ENCODE measurements at regions not wholly inside any gene's neighbourhood (a gene's known extent, or its start where the extent isn't known, plus 50 kb on each side); places are given as distances from the start of the nearest gene placed in this dataset.

- ChIA-PET POLR2A (no interaction called here), CTCF (ENCODE audit: low intra/inter-chr PET ratio, low total read pairs) (no interaction called here)
- intact Hi-C loops (cut with micrococcal nuclease; ENCODE audit: unreplicated experiment): loop anchor here (5.0 kb wide), 1 partner anchor 1143 kb away; no protein-coding TSS in a partner anchor
- in situ Hi-C loops (cut with HindIII; ENCODE audit: extremely low pct_ligation_motif_present, low pct_unique_long_range_greater_than_20kb): no loop called here
- BruUV-seq (replicated peaks): no TSS peak
- Histone ChIP-seq H3K4me1 (ENCODE audit: insufficient read depth, low read length) (no peaks in the 10 kb centered on the region), H3K27me3 (ENCODE audit: control insufficient read depth in 1 of 2, insufficient read depth in 2 of 2, low read length in 2 of 2) (no peaks in the 10 kb centered on the region), H3K36me3 (replicated peaks in 1 of 2; ENCODE audit: control insufficient read depth in 1 of 2, insufficient read depth in 2 of 2, low read length in 2 of 2) (no peaks in the 10 kb centered on the region), H3K9ac (ENCODE audit: insufficient read depth, low read depth, low read length) (no peak overlapping the region), H2AFZ (ENCODE audit: low read length) (no peak overlapping the region), H3K4me3 (replicated peaks in 1 of 3; ENCODE audit: insufficient read depth in 1 of 3, low read depth in 2 of 3, low read length in 3 of 3) (no peak overlapping the region), H3K4me2 (ENCODE audit: low read depth, low read length) (no peak overlapping the region), H3K79me2 (ENCODE audit: insufficient read depth, low read length) (no peaks in the 10 kb centered on the region), H3K9me3 (ENCODE audit: low read length) (peaks cover 19% of the 10 kb centered on the region), H3K27ac (ENCODE audit: extremely low read length, insufficient read depth, low read length) (no peak overlapping the region), H4K20me1 (ENCODE audit: insufficient read depth, low read length) (no peaks in the 10 kb centered on the region)
- FAIRE-seq (no peak), DNase-seq (ENCODE audit: low spot score) (no peak), ATAC-seq (no peak)
- TF ChIP-seq STAG1 (CRISPR knock-in tag; IDR thresholded peaks at IDR 0.05): 0 out of 2 replicates have a peak, but pooled peaks have one; percentile 13
- no peak for TF ChIP-seq NR1H2 (CRISPR knock-in tag; IDR thresholded peaks at IDR 0.05; ENCODE audit: borderline replicate concordance, low read depth)
- 5% methylated on average over 6 of the region's 6 CpGs for WGBS (ENCODE audit: low lambda C conversion rate)
These were observed 60.2 kb upstream of the HS3ST1 start for GRCh38 chr4:11488657-11489452.

GRCh38 chr4:11487868-11488544, 59.3 kb upstream of the HS3ST1 start:
- Histone ChIP-seq H3K36me3 (replicated peaks in 1 of 2; ENCODE audit: control insufficient read depth in 1 of 2, insufficient read depth in 2 of 2, low read length in 2 of 2) (no peaks in the 10 kb centered on the region), H3K9me3 (ENCODE audit: low read length) (peaks cover 20% of the 10 kb centered on the region), H4K20me1 (ENCODE audit: insufficient read depth, low read length) (no peaks in the 10 kb centered on the region), H3K79me2 (ENCODE audit: insufficient read depth, low read length) (no peaks in the 10 kb centered on the region), H3K9ac (ENCODE audit: insufficient read depth, low read depth, low read length) (no peak overlapping the region), H3K4me1 (ENCODE audit: insufficient read depth, low read length) (no peaks in the 10 kb centered on the region), H3K27ac (ENCODE audit: extremely low read length, insufficient read depth, low read length) (no peak overlapping the region), H3K27me3 (ENCODE audit: control insufficient read depth in 1 of 2, insufficient read depth in 2 of 2, low read length in 2 of 2) (no peaks in the 10 kb centered on the region), H3K4me2 (ENCODE audit: low read depth, low read length) (no peak overlapping the region), H2AFZ (ENCODE audit: low read length) (no peak overlapping the region), H3K4me3 (replicated peaks in 1 of 3; ENCODE audit: insufficient read depth in 1 of 3, low read depth in 2 of 3, low read length in 3 of 3) (no peak overlapping the region)
- ATAC-seq (no peak), DNase-seq (ENCODE audit: low spot score) (no peak), FAIRE-seq (no peak)
- TF ChIP-seq ATF7 (IDR thresholded peaks at IDR 0.05) (peak; percentile 54), ATF7 (CRISPR knock-in tag; IDR thresholded peaks at IDR 0.05) (no peak), KLF13 (CRISPR knock-in tag; IDR thresholded peaks at IDR 0.05) (no peak)
- intact Hi-C loops (cut with micrococcal nuclease; ENCODE audit: unreplicated experiment) (loop anchor here (5.0 kb wide), 1 partner anchor 1144 kb away; no protein-coding TSS in a partner anchor), in situ Hi-C loops (cut with HindIII; ENCODE audit: extremely low pct_ligation_motif_present, low pct_unique_long_range_greater_than_20kb) (no loop called here)
- ChIA-PET POLR2A (no interaction called here), CTCF (ENCODE audit: low intra/inter-chr PET ratio, low total read pairs) (no interaction called here)
- WGBS (ENCODE audit: low lambda C conversion rate): 0% methylated on average over 3 of the region's 3 CpGs
- BruUV-seq (replicated peaks): no TSS peak

Measured in HepG2 (cell line).